ENCODE measurements at regions not wholly inside any gene's neighbourhood (a gene's known extent, or its start where the extent isn't known, plus 50 kb on each side); places are given as distances from the start of the nearest gene placed in this dataset.

GRCh38 chr3:159867372-159867771, 121.3 kb upstream of the IL12A start:
- no peak for TF ChIP-seq CTCF (IDR thresholded peaks at IDR 0.05)
- no peak for TF ChIP-seq POLR2A (IDR thresholded peaks at IDR 0.05)

All from adrenal gland (tissue), 5 donors.